GM12872 (cell line): ENCODE measurements at regions not wholly inside any gene's neighbourhood (a gene's known extent, or its start where the extent isn't known, plus 50 kb on each side); places are given as distances from the start of the nearest gene placed in this dataset.

Source experiments
- CTCF ChIP-seq: IDR thresholded peaks from 3 replicates; pipeline ENCODE4 v1.5.1; 2011; ENCODE audit warnings: low read depth, mild to moderate bottlenecking, low read length, moderate library complexity; ENCODE audit not compliant: insufficient read depth

GRCh38 chr18:78115896-78116561 is 863.6 kb upstream of the SALL3 start:
- no peak for TF ChIP-seq CTCF

GRCh38 chr18:78123144-78123909 is 856.3 kb upstream of the SALL3 start:
- no peak for TF ChIP-seq CTCF

GRCh38 chr18:78123926-78124797 is 855.5 kb upstream of the SALL3 start:
- no peak for TF ChIP-seq CTCF

- no peak for TF ChIP-seq CTCF
Measured at GRCh38 chr18:78125206-78125896, 854.3 kb upstream of the SALL3 start.

GRCh38 chr18:78126106-78126505 is 853.5 kb upstream of the SALL3 start:
- TF ChIP-seq CTCF: no peak

GRCh38 chr18:78126536-78126935 is 853.1 kb upstream of the SALL3 start:
- TF ChIP-seq CTCF: no peak
